ENCODE measurements at regions not wholly inside any gene's neighbourhood (a gene's known extent, or its start where the extent isn't known, plus 50 kb on each side); places are given as distances from the start of the nearest gene placed in this dataset.

- DNase-seq = no peak
Observed at GRCh38 chr10:90347239-90347638, 510.6 kb downstream of the HTR7 start.

GRCh38 chr10:90350122-90350521 lies 507.7 kb downstream of the HTR7 start:
- DNase-seq = no peak

DNA sequence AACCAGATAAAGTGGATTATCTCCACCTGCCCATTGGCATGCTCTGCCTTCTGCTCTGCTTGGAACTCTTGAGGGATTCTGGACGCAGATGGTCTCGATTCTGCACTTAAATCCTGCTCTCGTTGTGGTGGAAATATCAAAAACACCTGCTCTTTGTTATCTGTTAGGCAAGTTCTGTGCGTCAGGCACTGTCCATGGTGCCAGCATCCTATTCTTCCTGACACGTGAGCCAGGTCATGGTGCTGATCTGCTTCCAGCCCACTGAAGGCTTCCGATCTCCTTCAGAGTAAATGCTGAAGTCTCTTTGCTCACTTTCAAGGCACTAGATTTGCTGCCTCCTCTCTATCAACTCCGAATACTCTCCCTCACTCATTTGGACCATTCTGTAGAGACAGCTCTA lies 505.6 kb downstream of the HTR7 start:
- DNase-seq = no peak

DNA sequence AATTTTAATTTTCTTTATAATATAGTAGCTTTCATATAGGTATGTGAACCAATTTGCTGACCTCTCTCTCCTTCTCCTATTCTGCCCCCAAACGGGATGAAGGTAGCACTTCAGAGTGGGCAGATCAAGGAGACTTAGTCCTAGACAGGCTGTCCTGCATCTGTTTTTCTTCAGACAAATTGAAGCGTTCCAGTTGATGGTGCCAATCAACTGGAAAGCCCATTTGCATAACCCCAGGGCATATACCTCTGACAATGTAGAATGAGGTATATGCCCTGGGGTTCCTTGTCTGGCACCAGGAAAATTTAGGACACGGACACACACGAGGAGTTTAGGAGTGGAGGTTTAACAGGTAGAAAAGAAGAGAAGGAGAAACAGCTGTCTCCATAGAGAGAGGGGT lies 502.9 kb downstream of the HTR7 start:
- no peak for DNase-seq

GRCh38 chr10:90363799-90364483 lies 493.9 kb downstream of the HTR7 start:
- DNase-seq = no peak

DNA sequence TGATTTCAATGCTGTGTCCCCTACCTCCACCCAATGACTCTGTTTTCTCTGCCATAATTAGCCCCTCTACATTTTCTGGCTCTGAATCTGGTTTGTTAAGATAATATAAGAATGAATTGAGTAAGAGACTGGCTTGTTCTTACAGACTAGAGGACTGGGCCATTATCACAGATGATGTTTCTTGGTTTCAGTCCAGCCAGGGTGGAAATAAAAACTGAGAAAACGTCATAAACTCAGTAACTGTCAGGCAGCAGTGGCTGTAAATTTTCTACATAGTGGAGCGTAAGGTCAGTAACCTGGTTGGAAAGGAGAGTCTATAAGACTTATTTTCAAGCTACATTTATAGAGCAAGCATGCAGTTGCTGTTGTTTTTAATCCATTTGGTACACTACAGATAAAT lies 485.4 kb downstream of the HTR7 start:
- no peak for DNase-seq

DNA sequence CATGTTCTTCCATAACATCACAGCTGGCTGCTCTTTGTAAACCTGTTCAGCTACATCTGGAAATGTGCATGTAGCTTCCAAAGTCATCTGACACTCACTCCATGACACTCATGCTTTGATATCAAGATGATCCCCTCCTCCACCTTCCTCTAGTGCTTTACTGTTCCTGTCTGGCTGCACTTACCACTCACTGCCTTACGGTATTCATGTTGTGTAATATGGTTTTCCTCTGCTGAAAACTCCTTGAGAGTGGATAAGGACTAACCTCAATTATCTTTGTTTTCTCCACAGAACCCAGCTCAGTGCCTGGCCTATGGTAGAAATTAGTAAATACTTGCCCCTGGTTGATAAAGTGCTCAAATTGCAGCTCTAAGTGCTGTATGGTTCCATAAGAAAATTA lies 483.9 kb downstream of the HTR7 start:
- DNase-seq = no peak

GRCh38 chr10:90378524-90379076 lies 479.2 kb downstream of the HTR7 start:
- DNase-seq = no peak

GRCh38 chr10:90381468-90381867 lies 476.4 kb downstream of the HTR7 start:
- no peak for DNase-seq

- no peak for DNase-seq
Observed at GRCh38 chr10:90389876-90390275, 468.0 kb downstream of the HTR7 start.

- DNase-seq = no peak
Observed at GRCh38 chr10:90394311-90394710, 463.5 kb downstream of the HTR7 start.

- DNase-seq = no peak
Observed at GRCh38 chr10:90396721-90397120, 461.1 kb downstream of the HTR7 start.

DNA sequence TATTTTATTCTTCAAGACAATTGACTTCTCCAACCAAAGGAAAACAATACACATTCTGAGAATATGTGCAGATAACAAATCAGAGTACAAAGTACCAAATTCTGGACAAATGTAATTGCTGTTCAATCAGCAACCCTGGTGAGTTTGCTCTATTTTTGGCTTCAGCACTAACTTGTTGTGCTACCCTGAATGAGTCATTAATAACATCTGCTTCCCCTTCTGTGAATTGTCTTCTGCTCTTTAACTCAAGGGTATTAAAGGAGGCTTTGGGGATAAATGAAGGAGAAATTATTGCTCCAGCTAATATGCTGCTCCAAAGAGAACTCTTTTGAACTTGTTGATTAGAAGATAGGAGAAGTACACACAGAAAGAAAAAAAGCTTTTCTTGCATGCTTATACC lies 459.3 kb downstream of the HTR7 start:
- no peak for DNase-seq

DNA sequence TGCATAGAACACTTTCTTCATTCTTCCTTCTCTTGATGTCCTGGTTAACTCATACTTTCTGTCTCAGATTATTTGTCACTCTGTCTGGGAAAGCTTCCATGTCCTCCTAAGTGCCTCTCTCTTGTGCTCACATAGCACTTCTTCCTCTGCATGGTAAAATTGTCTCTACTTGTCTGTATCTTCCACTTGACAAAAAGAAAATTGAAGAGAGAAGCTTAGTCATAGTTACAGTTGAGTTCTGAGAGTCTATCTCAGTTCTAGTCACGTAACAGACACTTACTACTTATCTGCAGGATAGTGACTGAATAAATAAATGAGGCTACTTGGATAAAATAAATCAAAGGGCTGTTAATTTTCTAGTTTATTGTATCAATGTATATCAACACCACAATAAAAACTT lies 458.1 kb downstream of the HTR7 start:
- no peak for DNase-seq

- DNase-seq = no peak
Observed at GRCh38 chr10:90403211-90404000, 454.4 kb downstream of the HTR7 start.

- DNase-seq = no peak
Observed at GRCh38 chr10:90407131-90407530, 450.7 kb downstream of the HTR7 start.

DNA sequence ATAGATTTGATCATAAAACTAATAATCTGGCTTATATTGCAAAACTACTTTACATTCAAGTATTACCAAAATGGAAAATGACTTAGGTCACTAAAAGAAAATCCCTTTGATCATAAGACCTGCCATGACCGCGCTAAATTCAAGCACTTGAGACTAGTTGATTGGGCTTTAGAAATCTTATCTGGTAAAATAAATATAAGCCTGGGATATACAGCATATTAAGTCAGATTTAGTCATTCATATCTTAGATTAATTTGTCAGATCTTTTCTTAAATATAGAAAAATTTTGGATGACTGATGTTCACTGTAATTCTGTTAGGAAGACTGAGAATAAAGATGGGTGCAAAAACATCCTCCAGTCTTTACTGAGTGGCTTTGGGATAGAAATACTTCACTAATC lies 450.0 kb downstream of the HTR7 start:
- DNase-seq = no peak

- DNase-seq = no peak
Observed at GRCh38 chr10:90412582-90412981, 445.3 kb downstream of the HTR7 start.

- no peak for DNase-seq
Observed at GRCh38 chr10:90413196-90413595, 444.6 kb downstream of the HTR7 start.

- DNase-seq = no peak
Observed at GRCh38 chr10:90414926-90415325, 442.9 kb downstream of the HTR7 start.

- no peak for DNase-seq
Observed at GRCh38 chr10:90417029-90417428, 440.8 kb downstream of the HTR7 start.

DNA sequence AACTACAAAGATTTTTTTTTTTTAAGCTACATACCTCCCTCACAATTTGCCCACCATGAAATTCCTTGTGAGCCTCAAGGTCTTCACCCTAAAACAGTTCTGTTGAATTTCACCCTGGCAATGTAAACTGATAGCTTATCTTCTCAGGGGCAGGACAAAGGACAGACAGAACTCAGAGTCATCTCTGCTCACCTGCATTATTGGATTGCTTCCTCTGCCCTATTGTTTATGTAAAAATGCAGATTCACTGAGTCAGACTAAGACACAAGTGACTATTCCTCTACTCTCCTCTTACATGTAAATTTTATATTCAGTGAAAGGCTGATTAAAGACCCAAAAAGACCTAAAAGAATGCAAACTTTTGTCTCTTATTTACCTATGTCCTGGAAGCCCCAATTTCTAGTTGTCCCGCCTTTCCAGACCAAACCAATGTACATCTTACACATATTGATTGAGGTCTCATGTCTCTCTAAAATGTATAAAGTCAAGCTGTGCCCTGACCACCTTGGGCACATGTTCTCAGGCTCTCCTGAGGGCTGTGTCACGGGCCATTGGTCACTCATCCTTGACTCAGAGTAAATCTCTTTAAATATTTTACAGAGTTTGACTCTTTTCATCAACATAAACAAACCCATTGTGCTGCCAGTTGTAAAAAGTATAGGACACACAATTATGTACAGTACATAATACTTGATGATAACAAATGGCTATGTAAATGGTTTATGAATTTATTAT lies 440.2 kb downstream of the HTR7 start:
- DNase-seq = no peak

GRCh38 chr10:90418869-90419652 lies 438.8 kb downstream of the HTR7 start:
- no peak for DNase-seq

Data from T-helper 1 cell (primary cell).